ENCODE measurements at regions not wholly inside any gene's neighbourhood (a gene's known extent, or its start where the extent isn't known, plus 50 kb on each side); places are given as distances from the start of the nearest gene placed in this dataset.

- TF ChIP-seq GRHL1 (CRISPR knock-in tag; conservative IDR thresholded peaks at IDR 0.05) (no peak), ZNF274 (CRISPR knock-in tag; IDR thresholded peaks at IDR 0.05) (no peak), MXD3 (CRISPR knock-in tag; IDR thresholded peaks at IDR 0.05) (no peak), ZSCAN31 (CRISPR knock-in tag; IDR thresholded peaks at IDR 0.05; ENCODE audit: low read depth) (no peak), IRF2 (CRISPR knock-in tag; IDR thresholded peaks at IDR 0.05) (no peak), SSRP1 (CRISPR knock-in tag; IDR thresholded peaks at IDR 0.05) (no peak), ISL2 (CRISPR knock-in tag; IDR thresholded peaks at IDR 0.05) (peak; percentile 78), ZZZ3 (CRISPR knock-in tag; IDR thresholded peaks at IDR 0.05; ENCODE audit: borderline replicate concordance) (no peak), ZMYM2 (CRISPR knock-in tag; IDR thresholded peaks at IDR 0.05) (0 out of 2 replicates have a peak, but pooled peaks have one; percentile 24), CREM (IDR thresholded peaks at IDR 0.05) (peak; percentile 79), CREM (CRISPR knock-in tag; IDR thresholded peaks at IDR 0.05) (no peak), ZSCAN29 (CRISPR knock-in tag; conservative IDR thresholded peaks at IDR 0.05) (no peak), ELF1 (CRISPR knock-in tag; IDR thresholded peaks at IDR 0.05) (0 out of 2 replicates have a peak, but pooled peaks have one; percentile 37), MIXL1 (CRISPR knock-in tag; IDR thresholded peaks at IDR 0.05) (peak; percentile 56), PBX2 (CRISPR knock-in tag; IDR thresholded peaks at IDR 0.05) (no peak), ZNF563 (CRISPR knock-in tag; IDR thresholded peaks at IDR 0.05) (no peak), ZNF280B (CRISPR knock-in tag; IDR thresholded peaks at IDR 0.05; ENCODE audit: borderline replicate concordance) (no peak), SIX4 (CRISPR knock-in tag; IDR thresholded peaks at IDR 0.05) (peak; percentile 59), REST (IDR thresholded peaks at IDR 0.05; ENCODE audit: borderline replicate concordance in 1 of 2, low read depth in 1 of 2, low read length in 2 of 2) (no peak), ZFP36L2 (CRISPR knock-in tag; IDR thresholded peaks at IDR 0.05) (no peak), HES4 (CRISPR knock-in tag; IDR thresholded peaks at IDR 0.05; ENCODE audit: borderline replicate concordance) (no peak)
These were observed 181.9 kb upstream of the HMHB1 start (continued) for GRCh38 chr5:143629871-143630659.

All from HepG2 (cell line).